OCI-LY7 (cell line): ENCODE measurements at regions not wholly inside any gene's neighbourhood (a gene's known extent, or its start where the extent isn't known, plus 50 kb on each side); places are given as distances from the start of the nearest gene placed in this dataset.

Experiments used
- CTCF ChIP-seq: fragments of 200-600 bp; sonication (generic); conservative IDR thresholded peaks from 2 replicates; pipeline ENCODE4 v1.5.1; 2014; ENCODE audit warnings: mild to moderate bottlenecking, antibody characterized with exemption, low read length, moderate library complexity, mixed read lengths
- EZH2phosphoT487 ChIP-seq: fragments of 200-600 bp; sonication (generic); IDR thresholded peaks from 2 replicates; pipeline ENCODE4 v1.6.1; 2018; ENCODE audit warnings: low read depth, borderline replicate concordance, mild to moderate bottlenecking, mixed run types, antibody characterized with exemption, low read length, moderate library complexity, mixed read lengths

- TF ChIP-seq EZH2phosphoT487 (no peak), CTCF (no peak)
Observed at GRCh38 chr13:99041788-99042187, 63.9 kb upstream of the DOCK9 start.
